ENCODE measurements at regions not wholly inside any gene's neighbourhood (a gene's known extent, or its start where the extent isn't known, plus 50 kb on each side); places are given as distances from the start of the nearest gene placed in this dataset.

- H3K9ac ChIP-seq (ENCODE audit: insufficient read depth in 1 of 2, low read length in 2 of 2) = no peak overlapping the region
- ATAC-seq (ENCODE audit: insufficient read depth, low FRiP score) = no peak
- no peaks in the 10 kb centered on the region for H3K36me3 ChIP-seq (ENCODE audit: control insufficient read depth in 4 of 4, insufficient read depth in 4 of 4, low read length in 4 of 4)
- no peak overlapping the region for H3K4me3 ChIP-seq
- 65 to 66% methylated on average over 2 of the region's 2 CpGs for WGBS, 2 donors
- TF ChIP-seq CTCF (IDR thresholded peaks at IDR 0.05; ENCODE audit: control extremely low read depth, extremely low read depth) = no peak
- H3K27ac ChIP-seq (ENCODE audit: low read depth in 1 of 2, low read length in 1 of 2) = no peak overlapping the region
- DNase-seq = no peak
- H3K4me1 ChIP-seq (ENCODE audit: control insufficient read depth in 5 of 5, insufficient read depth in 5 of 5, low read length in 5 of 5) = peaks cover 0 to 2% (median 0%) of the 10 kb centered on the region in 5 donors
- peaks cover 0 to 4% (median under 1%) of the 10 kb centered on the region in 4 donors for H3K9me3 ChIP-seq (ENCODE audit: control insufficient read depth in 4 of 4, insufficient read depth in 3 of 4, low read length in 3 of 4)
- H3K27me3 ChIP-seq (ENCODE audit: control insufficient read depth in 3 of 3, insufficient read depth in 3 of 3, low read length in 2 of 3) = no peaks in the 10 kb centered on the region
Observed at GRCh38 chr6:53446151-53446550, 97.4 kb upstream of the ELOVL5 start.

- H3K36me3 ChIP-seq (ENCODE audit: control insufficient read depth in 4 of 4, insufficient read depth in 4 of 4, low read length in 4 of 4) = no peaks in the 10 kb centered on the region
- DNase-seq (no peak), ATAC-seq (ENCODE audit: insufficient read depth, low FRiP score) (no peak)
- H3K27ac ChIP-seq (ENCODE audit: low read depth in 1 of 2, low read length in 1 of 2) = no peak overlapping the region
- 74 to 92% methylated on average over 3 of the region's 3 CpGs for WGBS, 2 donors
- H3K9me3 ChIP-seq (ENCODE audit: control insufficient read depth in 4 of 4, insufficient read depth in 3 of 4, low read length in 3 of 4) = no peaks in the 10 kb centered on the region
- TF ChIP-seq CTCF (IDR thresholded peaks at IDR 0.05; ENCODE audit: control extremely low read depth, extremely low read depth) = no peak
- H3K4me1 ChIP-seq (ENCODE audit: control insufficient read depth in 5 of 5, insufficient read depth in 5 of 5, low read length in 5 of 5) = peaks cover 0 to 8% (median 0%) of the 10 kb centered on the region in 5 donors
- H3K9ac ChIP-seq (ENCODE audit: insufficient read depth in 1 of 2, low read length in 2 of 2) = no peak overlapping the region
- no peaks in the 10 kb centered on the region for H3K27me3 ChIP-seq (ENCODE audit: control insufficient read depth in 3 of 3, insufficient read depth in 3 of 3, low read length in 2 of 3)
- H3K4me3 ChIP-seq = no peak overlapping the region
Observed at GRCh38 chr6:53441761-53442160, 93.0 kb upstream of the ELOVL5 start.

- DNase-seq (no peak), ATAC-seq (ENCODE audit: insufficient read depth, low FRiP score) (no peak)
- Histone ChIP-seq H3K4me3 (no peak overlapping the region), H3K36me3 (ENCODE audit: control insufficient read depth in 4 of 4, insufficient read depth in 4 of 4, low read length in 4 of 4) (no peaks in the 10 kb centered on the region), H3K9me3 (ENCODE audit: control insufficient read depth in 4 of 4, insufficient read depth in 3 of 4, low read length in 3 of 4) (no peaks in the 10 kb centered on the region), H3K4me1 (ENCODE audit: control insufficient read depth in 5 of 5, insufficient read depth in 5 of 5, low read length in 5 of 5) (peaks cover 0 to 10% (median 0%) of the 10 kb centered on the region in 5 donors), H3K27ac (ENCODE audit: low read depth in 1 of 2, low read length in 1 of 2) (no peak overlapping the region), H3K27me3 (ENCODE audit: control insufficient read depth in 3 of 3, insufficient read depth in 3 of 3, low read length in 2 of 3) (no peaks in the 10 kb centered on the region), H3K9ac (ENCODE audit: insufficient read depth in 1 of 2, low read length in 2 of 2) (no peak overlapping the region)
- TF ChIP-seq CTCF (IDR thresholded peaks at IDR 0.05; ENCODE audit: control extremely low read depth, extremely low read depth) = no peak
- 19 to 41% methylated on average over 1 of the region's 1 CpG for WGBS, 2 donors
Observed at GRCh38 chr6:53441035-53441493, 92.3 kb upstream of the ELOVL5 start.

DNA sequence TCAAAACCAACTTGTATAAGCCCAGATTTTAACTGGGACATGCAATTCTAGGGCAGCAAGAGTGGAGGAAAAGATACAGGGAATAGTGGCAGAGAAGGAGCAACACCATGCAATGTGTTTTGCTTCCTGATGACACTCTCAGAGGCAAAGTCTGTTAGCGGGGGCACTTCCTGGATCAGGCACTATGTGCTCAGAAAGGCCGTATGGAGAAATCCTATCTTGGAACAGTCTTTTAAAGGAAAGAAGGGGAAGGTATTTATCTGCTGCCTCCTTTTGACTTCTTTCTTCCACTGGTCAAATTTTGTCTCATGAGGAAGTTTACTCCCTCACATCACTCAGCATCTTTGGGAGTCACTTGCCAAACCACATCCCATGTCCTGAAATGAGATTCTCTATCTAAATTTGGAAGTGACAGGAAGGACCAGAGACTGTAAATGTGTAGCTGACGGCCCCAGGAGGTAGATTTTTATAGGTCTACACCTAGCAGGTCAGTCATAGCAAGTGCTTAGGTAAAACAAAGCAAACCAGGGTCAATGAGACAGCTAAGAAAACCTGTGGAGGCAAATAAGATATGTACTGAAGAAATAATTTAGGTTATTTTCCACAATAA is 91.7 kb upstream of the ELOVL5 start:
- peak in 1 of 3 donors; percentile 25 for DNase-seq
- peak; percentile 22 for ATAC-seq (ENCODE audit: insufficient read depth, low FRiP score)
- no peak overlapping the region for H3K27ac ChIP-seq (ENCODE audit: low read depth in 1 of 2, low read length in 1 of 2)
- no peaks in the 10 kb centered on the region for H3K9me3 ChIP-seq (ENCODE audit: control insufficient read depth in 4 of 4, insufficient read depth in 3 of 4, low read length in 3 of 4)
- WGBS, 2 donors = 26 to 36% methylated on average over 3 of the region's 3 CpGs
- no peaks in the 10 kb centered on the region for H3K36me3 ChIP-seq (ENCODE audit: control insufficient read depth in 4 of 4, insufficient read depth in 4 of 4, low read length in 4 of 4)
- TF ChIP-seq CTCF (IDR thresholded peaks at IDR 0.05; ENCODE audit: control extremely low read depth, extremely low read depth) = no peak
- peaks cover 0 to 10% (median 0%) of the 10 kb centered on the region in 5 donors for H3K4me1 ChIP-seq (ENCODE audit: control insufficient read depth in 5 of 5, insufficient read depth in 5 of 5, low read length in 5 of 5)
- no peaks in the 10 kb centered on the region for H3K27me3 ChIP-seq (ENCODE audit: control insufficient read depth in 3 of 3, insufficient read depth in 3 of 3, low read length in 2 of 3)
- H3K4me3 ChIP-seq = no peak overlapping the region
- no peak overlapping the region for H3K9ac ChIP-seq (ENCODE audit: insufficient read depth in 1 of 2, low read length in 2 of 2)
